Lower leg skin (tissue), 3 donors: ENCODE measurements at regions not wholly inside any gene's neighbourhood (a gene's known extent, or its start where the extent isn't known, plus 50 kb on each side); places are given as distances from the start of the nearest gene placed in this dataset.

Experiments used
- POLR2A ChIP-seq, 2 donors: fragments of 450-650 bp; IDR thresholded peaks; one replicate each; pipeline ENCODE4 v1.6.1; 2016 to 2017; ENCODE audit warnings: antibody characterized with exemption in 2 of 2, mild to moderate bottlenecking in 1 of 2, moderate library complexity in 1 of 2
- TF ChIP-seq, protein P1 (sequence below), 3 donors: fragments of 450-650 bp; IDR thresholded peaks; one replicate each; pipeline ENCODE4 v1.5.1; 2016; ENCODE audit warnings: antibody characterized with exemption in 3 of 3, mild to moderate bottlenecking in 3 of 3, moderate library complexity in 2 of 3

DNA sequence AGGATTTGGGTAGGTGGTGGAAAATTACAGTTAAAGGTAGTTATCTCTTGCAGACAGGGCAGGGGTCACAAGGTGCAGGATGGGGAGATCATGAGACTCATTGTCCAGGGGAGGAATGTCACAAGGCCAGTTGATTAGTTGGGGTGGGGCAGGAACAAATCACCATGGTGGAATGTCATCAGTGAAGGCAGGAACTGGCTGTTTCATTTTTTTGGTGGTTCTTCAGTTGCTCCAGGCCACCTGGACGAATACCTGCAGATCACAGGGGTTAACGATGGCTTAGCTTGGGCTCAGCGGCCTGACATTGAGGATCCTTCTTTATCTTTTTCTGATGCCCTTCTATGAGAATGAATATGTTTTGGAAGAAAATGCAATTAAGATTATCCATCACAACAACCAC is 87.1 kb downstream of the KPNA2 start:
- TF ChIP-seq, protein P1, sequence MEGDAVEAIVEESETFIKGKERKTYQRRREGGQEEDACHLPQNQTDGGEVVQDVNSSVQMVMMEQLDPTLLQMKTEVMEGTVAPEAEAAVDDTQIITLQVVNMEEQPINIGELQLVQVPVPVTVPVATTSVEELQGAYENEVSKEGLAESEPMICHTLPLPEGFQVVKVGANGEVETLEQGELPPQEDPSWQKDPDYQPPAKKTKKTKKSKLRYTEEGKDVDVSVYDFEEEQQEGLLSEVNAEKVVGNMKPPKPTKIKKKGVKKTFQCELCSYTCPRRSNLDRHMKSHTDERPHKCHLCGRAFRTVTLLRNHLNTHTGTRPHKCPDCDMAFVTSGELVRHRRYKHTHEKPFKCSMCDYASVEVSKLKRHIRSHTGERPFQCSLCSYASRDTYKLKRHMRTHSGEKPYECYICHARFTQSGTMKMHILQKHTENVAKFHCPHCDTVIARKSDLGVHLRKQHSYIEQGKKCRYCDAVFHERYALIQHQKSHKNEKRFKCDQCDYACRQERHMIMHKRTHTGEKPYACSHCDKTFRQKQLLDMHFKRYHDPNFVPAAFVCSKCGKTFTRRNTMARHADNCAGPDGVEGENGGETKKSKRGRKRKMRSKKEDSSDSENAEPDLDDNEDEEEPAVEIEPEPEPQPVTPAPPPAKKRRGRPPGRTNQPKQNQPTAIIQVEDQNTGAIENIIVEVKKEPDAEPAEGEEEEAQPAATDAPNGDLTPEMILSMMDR (IDR thresholded peaks at IDR 0.05): no peak
- TF ChIP-seq POLR2A (IDR thresholded peaks at IDR 0.05): no peak
